ENCODE measurements at regions not wholly inside any gene's neighbourhood (a gene's known extent, or its start where the extent isn't known, plus 50 kb on each side); places are given as distances from the start of the nearest gene placed in this dataset.
"Not testable (repeated sequence)": the region's sequence is repeated elsewhere in the genome, so short reads cannot be mapped to it uniquely, and the experiment has no call there.

GRCh38 chr3:109678600-109678999 is 341.3 kb upstream of the DPPA4 start:
- DNase-seq, result no peak

- DNase-seq, result no peak
Observed at GRCh38 chr3:109679664-109680063, 342.3 kb upstream of the DPPA4 start.

- DNase-seq, result no peak
Observed at GRCh38 chr3:109683746-109684145, 346.4 kb upstream of the DPPA4 start.

GRCh38 chr3:109685084-109686079 is 348.0 kb upstream of the DPPA4 start:
- DNase-seq, result no peak

- DNase-seq, result no peak
Observed at GRCh38 chr3:109687626-109688025, 350.3 kb upstream of the DPPA4 start.

GRCh38 chr3:109696932-109697331 is 359.6 kb upstream of the DPPA4 start:
- DNase-seq, result no peak

GRCh38 chr3:109702252-109702651 is 364.9 kb upstream of the DPPA4 start:
- no peak for DNase-seq

- DNase-seq, result no peak
Observed at GRCh38 chr3:109702976-109703375, 365.6 kb upstream of the DPPA4 start.

GRCh38 chr3:109705133-109705532 is 367.8 kb upstream of the DPPA4 start:
- not testable (repeated sequence) for DNase-seq

- no peak for DNase-seq
Observed at GRCh38 chr3:109707617-109708016, 370.3 kb upstream of the DPPA4 start.

GRCh38 chr3:109713288-109713687 is 375.9 kb upstream of the DPPA4 start:
- no peak for DNase-seq

- no peak for DNase-seq
Observed at GRCh38 chr3:109715707-109716106, 378.4 kb upstream of the DPPA4 start.

GRCh38 chr3:109718850-109719249 is 381.5 kb upstream of the DPPA4 start:
- DNase-seq, result no peak

- no peak for DNase-seq
Observed at GRCh38 chr3:109728861-109729494, 391.6 kb upstream of the DPPA4 start.

GRCh38 chr3:109731639-109732473 is 394.5 kb upstream of the DPPA4 start:
- DNase-seq, result peak; percentile 43 to 45

GRCh38 chr3:109743981-109744380 is 406.6 kb upstream of the DPPA4 start:
- no peak for DNase-seq

GRCh38 chr3:109772520-109772919 is 435.2 kb upstream of the DPPA4 start:
- DNase-seq, result no peak

GRCh38 chr3:109774108-109774507 is 436.8 kb upstream of the DPPA4 start:
- DNase-seq, result no peak

GRCh38 chr3:109784285-109784684 is 446.9 kb upstream of the DPPA4 start:
- no peak for DNase-seq

- no peak for DNase-seq
Observed at GRCh38 chr3:109784852-109785631, 447.7 kb upstream of the DPPA4 start.

- DNase-seq, result peak in 1 of 2 experiments; percentile 28
Observed at GRCh38 chr3:109803274-109803673, 465.9 kb upstream of the DPPA4 start.

- DNase-seq, result no peak
Observed at GRCh38 chr3:109804697-109805096, 467.4 kb upstream of the DPPA4 start.
